GM23338 (cell line): ENCODE measurements at regions not wholly inside any gene's neighbourhood (a gene's known extent, or its start where the extent isn't known, plus 50 kb on each side); places are given as distances from the start of the nearest gene placed in this dataset.

Experiments
- CTCF ChIP-seq, 2 experiments: fragments of 200-600 bp in 1 of 2; sonication (generic) in 1 of 2; conservative IDR thresholded peaks; 2 replicates each; pipeline versions ENCODE4 v1.5.1 to v1.6.1; 2016 to 2017; ENCODE audit warnings: antibody characterized with exemption in 2 of 2, low read depth in 2 of 2, mild to moderate bottlenecking in 2 of 2, moderate library complexity in 1 of 2
- EZH2 ChIP-seq: fragments of 200-600 bp; sonication (generic); IDR thresholded peaks from one replicate; pipeline ENCODE4 v1.8.0; 2017; ENCODE audit warnings: antibody characterized with exemption, mild to moderate bottlenecking, low read depth; ENCODE audit not compliant: unreplicated experiment
- EZH2phosphoT487 ChIP-seq: fragments of 200-600 bp; sonication (generic); IDR thresholded peaks from one replicate; pipeline ENCODE4 v1.8.1; 2018; ENCODE audit warnings: antibody characterized with exemption; ENCODE audit not compliant: unreplicated experiment
- JUNB ChIP-seq: IDR thresholded peaks from one replicate; pipeline ENCODE4 v1.6.1; 2016; ENCODE audit warnings: antibody characterized with exemption; ENCODE audit not compliant: unreplicated experiment
- POLR2AphosphoS5 ChIP-seq: IDR thresholded peaks from 2 replicates; pipeline ENCODE4 v1.6.1; 2016; ENCODE audit warnings: antibody characterized with exemption, low read depth
- ZNF331 ChIP-seq: fragments of 250-450 bp; sonication (Bioruptor Pico); IDR thresholded peaks from 2 replicates; pipeline ENCODE4 v1.5.0; 2020; ENCODE audit warnings: low read depth, mild to moderate bottlenecking, moderate library complexity
- TF ChIP-seq, protein P1 (sequence below): IDR thresholded peaks from one replicate; pipeline ENCODE4 v1.6.1; 2018; ENCODE audit warnings: antibody characterized with exemption; ENCODE audit not compliant: unreplicated experiment

- TF ChIP-seq EZH2 (no peak), CTCF (conservative IDR thresholded peaks at IDR 0.05; ENCODE audit: low read depth in 2 of 2) (no peak), POLR2AphosphoS5 (no peak), ZNF331 (CRISPR knock-in tag) (no peak), EZH2phosphoT487 (no peak), JUNB (no peak)
- TF ChIP-seq, protein P1, sequence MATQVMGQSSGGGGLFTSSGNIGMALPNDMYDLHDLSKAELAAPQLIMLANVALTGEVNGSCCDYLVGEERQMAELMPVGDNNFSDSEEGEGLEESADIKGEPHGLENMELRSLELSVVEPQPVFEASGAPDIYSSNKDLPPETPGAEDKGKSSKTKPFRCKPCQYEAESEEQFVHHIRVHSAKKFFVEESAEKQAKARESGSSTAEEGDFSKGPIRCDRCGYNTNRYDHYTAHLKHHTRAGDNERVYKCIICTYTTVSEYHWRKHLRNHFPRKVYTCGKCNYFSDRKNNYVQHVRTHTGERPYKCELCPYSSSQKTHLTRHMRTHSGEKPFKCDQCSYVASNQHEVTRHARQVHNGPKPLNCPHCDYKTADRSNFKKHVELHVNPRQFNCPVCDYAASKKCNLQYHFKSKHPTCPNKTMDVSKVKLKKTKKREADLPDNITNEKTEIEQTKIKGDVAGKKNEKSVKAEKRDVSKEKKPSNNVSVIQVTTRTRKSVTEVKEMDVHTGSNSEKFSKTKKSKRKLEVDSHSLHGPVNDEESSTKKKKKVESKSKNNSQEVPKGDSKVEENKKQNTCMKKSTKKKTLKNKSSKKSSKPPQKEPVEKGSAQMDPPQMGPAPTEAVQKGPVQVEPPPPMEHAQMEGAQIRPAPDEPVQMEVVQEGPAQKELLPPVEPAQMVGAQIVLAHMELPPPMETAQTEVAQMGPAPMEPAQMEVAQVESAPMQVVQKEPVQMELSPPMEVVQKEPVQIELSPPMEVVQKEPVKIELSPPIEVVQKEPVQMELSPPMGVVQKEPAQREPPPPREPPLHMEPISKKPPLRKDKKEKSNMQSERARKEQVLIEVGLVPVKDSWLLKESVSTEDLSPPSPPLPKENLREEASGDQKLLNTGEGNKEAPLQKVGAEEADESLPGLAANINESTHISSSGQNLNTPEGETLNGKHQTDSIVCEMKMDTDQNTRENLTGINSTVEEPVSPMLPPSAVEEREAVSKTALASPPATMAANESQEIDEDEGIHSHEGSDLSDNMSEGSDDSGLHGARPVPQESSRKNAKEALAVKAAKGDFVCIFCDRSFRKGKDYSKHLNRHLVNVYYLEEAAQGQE, result no peak
Measured at GRCh38 chr15:47993051-47993450, 127.7 kb upstream of the SLC24A5 start.
